ENCODE measurements at regions not wholly inside any gene's neighbourhood (a gene's known extent, or its start where the extent isn't known, plus 50 kb on each side); places are given as distances from the start of the nearest gene placed in this dataset.

DNA sequence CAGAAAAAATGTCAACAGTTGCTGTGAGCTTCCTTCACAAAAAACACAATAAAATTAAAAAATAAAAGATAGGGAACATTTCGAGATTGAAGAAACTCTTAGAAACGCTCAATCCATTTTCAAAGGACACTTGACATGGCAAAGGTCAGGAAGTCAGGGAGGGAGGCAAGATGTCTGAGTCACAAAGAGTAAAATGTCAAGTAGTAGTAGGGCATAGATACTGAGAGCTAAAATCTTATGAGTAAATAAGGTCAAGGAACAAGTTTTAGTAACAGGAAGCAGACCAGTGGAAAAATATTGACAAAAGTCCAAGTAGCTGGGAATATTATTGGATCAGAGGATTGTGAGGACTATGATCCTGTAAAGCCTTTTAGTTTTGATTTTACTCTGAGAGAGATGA is 495.6 kb downstream of the TMX3 start:
- TF ChIP-seq CTCF (IDR thresholded peaks at IDR 0.05; ENCODE audit: low read length), result no peak
- TF ChIP-seq EZH2 (IDR thresholded peaks at IDR 0.05; ENCODE audit: borderline replicate concordance, low read length), result no peak

All from OCI-LY1 (cell line).